Caco-2 (cell line): ENCODE measurements at regions not wholly inside any gene's neighbourhood (a gene's known extent, or its start where the extent isn't known, plus 50 kb on each side); places are given as distances from the start of the nearest gene placed in this dataset.

Experiments used
- BruUV-seq: library from RNA; stranded (reverse); fragments of 400-500 nt; replicated peaks from 2 replicates; lab custom pipeline; 2021; lab: Mats Ljungman, UMichigan
- CTCF ChIA-PET: fragments of 300-600 bp; sonication (Branson Sonifier 250); formaldehyde crosslinking; loops from one replicate; lab custom pipeline; 2022; ENCODE audit warnings: antibody characterized with exemption; lab: Charles Lee
- POLR2A ChIA-PET: fragments of 300-600 bp; sonication (Branson Sonifier 250); formaldehyde crosslinking; loops from one replicate; lab custom pipeline; 2022; ENCODE audit warnings: antibody characterized with exemption; lab: Charles Lee
- DNase-seq, 2 experiments: peaks; one replicate each; pipeline versions ENCODE4 v3.0.0 to v3.0.0-alpha.2; 2020 to 2022
- H3K27me3 ChIP-seq: replicated peaks from 2 replicates; pipeline ENCODE4 v1.6.0; 2011; ENCODE audit warnings: low read length; ENCODE audit not compliant: control insufficient read depth, insufficient read depth
- H3K36me3 ChIP-seq: 2 replicates; pipeline ENCODE4 v1.5.1; 2011; ENCODE audit warnings: low read length; ENCODE audit not compliant: control insufficient read depth, insufficient read depth
- H3K4me1 ChIP-seq: fragments of 250-450 bp; sonication (Bioruptor Pico); 2 replicates; pipeline ENCODE4 v1.5.1; 2020; ENCODE audit warnings: mild to moderate bottlenecking
- H3K4me3 ChIP-seq: 2 replicates; pipeline ENCODE4 v1.5.1; 2011; ENCODE audit warnings: low read depth, mild to moderate bottlenecking, control low read depth, low read length
- H3K9me3 ChIP-seq: fragments of 250-450 bp; sonication (Bioruptor Pico); 2 replicates; pipeline ENCODE4 v1.5.1; 2020; ENCODE audit warnings: mild to moderate bottlenecking, moderate library complexity
- H3K27ac Mint-ChIP-seq: one replicate; pipeline ENCODE4 v1.8.0; 2022; ENCODE audit warnings: mixed read lengths; ENCODE audit not compliant: unreplicated experiment
- H3K27me3 Mint-ChIP-seq: one replicate; pipeline ENCODE4 v1.8.0; 2022; ENCODE audit warnings: mixed read lengths; ENCODE audit not compliant: insufficient read depth, unreplicated experiment
- H3K36me3 Mint-ChIP-seq: one replicate; pipeline ENCODE4 v1.8.0; 2022; ENCODE audit warnings: mild to moderate bottlenecking, mixed read lengths; ENCODE audit not compliant: insufficient read depth, unreplicated experiment
- H3K4me1 Mint-ChIP-seq: one replicate; pipeline ENCODE4 v1.8.0; 2022; ENCODE audit warnings: low read depth, mixed read lengths; ENCODE audit not compliant: unreplicated experiment
- H3K4me3 Mint-ChIP-seq: one replicate; pipeline ENCODE4 v1.8.0; 2022; ENCODE audit warnings: mild to moderate bottlenecking, moderate library complexity, mixed read lengths; ENCODE audit not compliant: unreplicated experiment
- H3K9me3 Mint-ChIP-seq: one replicate; pipeline ENCODE4 v1.8.0; 2022; ENCODE audit warnings: mixed read lengths; ENCODE audit not compliant: unreplicated experiment
- CTCF ChIP-seq, 2 experiments: fragments of 200-600 bp in 1 of 2; IDR thresholded peaks; 1 replicate in 1 of 2; 2 replicates in 1 of 2; pipeline versions ENCODE4 v1.5.1 to v1.8.0; 2011 to 2022; ENCODE audit warnings: antibody characterized with exemption in 1 of 2, control low read depth in 1 of 2, inconsistent platforms in 1 of 2, low read depth in 1 of 2, low read length in 1 of 2, mild to moderate bottlenecking in 1 of 2, moderate library complexity in 1 of 2; ENCODE audit not compliant: insufficient read depth in 1 of 2, severe bottlenecking in 1 of 2, unreplicated experiment in 1 of 2
- intact Hi-C: fragments of 100-400 bp; cut with micrococcal nuclease; formaldehyde crosslinking; loops from one replicate; pipeline ENCODE4 v1.10.0; 2022; ENCODE audit not compliant: unreplicated experiment

DNA sequence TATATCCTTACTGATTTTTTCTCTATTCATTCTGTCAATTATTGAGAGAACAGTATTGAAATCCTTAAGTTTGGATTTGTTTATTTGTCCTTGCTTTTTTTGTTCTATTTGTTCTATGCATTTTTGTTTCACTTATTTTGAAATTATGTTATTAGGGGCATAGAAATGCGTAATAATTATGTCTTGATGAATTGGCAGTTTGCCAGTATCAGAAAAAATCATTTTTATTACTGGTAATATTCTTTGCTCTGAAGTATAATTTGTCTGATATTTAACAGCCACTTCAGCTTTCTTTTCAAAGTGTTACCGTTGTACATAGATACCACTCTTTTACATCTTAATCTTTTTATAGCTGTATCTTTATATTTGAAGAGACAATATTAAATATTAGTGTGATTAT is 2090.9 kb upstream of the WWC1 start:
- no peak overlapping the region for H3K27ac Mint-ChIP-seq
- POLR2A ChIA-PET, result no interaction called here
- H3K9me3 ChIP-seq, result no peaks in the 10 kb centered on the region
- CTCF ChIA-PET, result no interaction called here
- BruUV-seq, result no TSS peak
- no peaks in the 10 kb centered on the region for H3K36me3 ChIP-seq
- H3K4me1 ChIP-seq, result no peaks in the 10 kb centered on the region
- H3K4me3 Mint-ChIP-seq, result no peak overlapping the region
- no peaks in the 10 kb centered on the region for H3K9me3 Mint-ChIP-seq
- H3K4me1 Mint-ChIP-seq, result no peaks in the 10 kb centered on the region
- no peaks in the 10 kb centered on the region for H3K36me3 Mint-ChIP-seq
- no peak for DNase-seq
- no peaks in the 10 kb centered on the region for H3K27me3 ChIP-seq
- intact Hi-C loops, result no loop called here
- H3K27me3 Mint-ChIP-seq, result no peaks in the 10 kb centered on the region
- no peak for TF ChIP-seq CTCF (IDR thresholded peaks at IDR 0.05; ENCODE audit: insufficient read depth in 1 of 2, low read depth in 1 of 2, low read length in 1 of 2, severe bottlenecking in 1 of 2, unreplicated experiment in 1 of 2)
- H3K4me3 ChIP-seq, result no peak overlapping the region

- no peaks in the 10 kb centered on the region for H3K27me3 Mint-ChIP-seq
- H3K4me1 ChIP-seq, result no peaks in the 10 kb centered on the region
These were observed 2079.8 kb upstream of the WWC1 start for GRCh38 chr5:166211640-166212039.

DNA sequence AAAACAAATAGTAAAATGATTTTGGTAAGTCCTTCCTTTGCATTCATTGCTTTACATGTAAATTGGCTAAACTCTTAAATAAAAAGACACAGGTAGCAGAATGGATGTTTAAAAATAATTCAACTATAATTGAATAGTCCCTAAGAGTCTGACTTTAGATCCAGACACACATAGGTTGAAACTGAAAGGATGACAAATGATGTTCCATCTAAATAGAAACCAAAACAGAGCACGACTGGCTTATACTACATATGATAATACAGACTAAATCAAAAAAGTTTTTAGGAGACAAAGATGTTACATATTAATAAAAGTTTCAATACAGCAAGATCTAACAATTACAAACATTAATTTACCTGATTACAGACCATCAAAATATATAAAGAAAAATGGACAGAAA is 2055.1 kb upstream of the WWC1 start:
- Mint-ChIP-seq H3K36me3 (no peaks in the 10 kb centered on the region), H3K27ac (no peak overlapping the region), H3K27me3 (no peaks in the 10 kb centered on the region), H3K9me3 (peaks cover 17% of the 10 kb centered on the region), H3K4me3 (no peak overlapping the region), H3K4me1 (no peaks in the 10 kb centered on the region)
- H3K36me3 ChIP-seq, result no peaks in the 10 kb centered on the region
- BruUV-seq, result no TSS peak
- DNase-seq, result no peak
- H3K9me3 ChIP-seq, result no peaks in the 10 kb centered on the region
- CTCF ChIA-PET, result no interaction called here
- H3K4me1 ChIP-seq, result no peaks in the 10 kb centered on the region
- intact Hi-C loops, result no loop called here
- H3K27me3 ChIP-seq, result no peaks in the 10 kb centered on the region
- POLR2A ChIA-PET, result no interaction called here
- no peak for TF ChIP-seq CTCF (IDR thresholded peaks at IDR 0.05; ENCODE audit: insufficient read depth in 1 of 2, low read depth in 1 of 2, low read length in 1 of 2, severe bottlenecking in 1 of 2, unreplicated experiment in 1 of 2)
- no peak overlapping the region for H3K4me3 ChIP-seq

More at GRCh38 chr5:166211640-166212039, 2079.8 kb upstream of the WWC1 start:
- H3K4me1 Mint-ChIP-seq, result no peaks in the 10 kb centered on the region
- no peak for TF ChIP-seq CTCF (IDR thresholded peaks at IDR 0.05; ENCODE audit: insufficient read depth in 1 of 2, low read depth in 1 of 2, low read length in 1 of 2, severe bottlenecking in 1 of 2, unreplicated experiment in 1 of 2)
- Histone ChIP-seq H3K36me3 (no peaks in the 10 kb centered on the region), H3K9me3 (no peaks in the 10 kb centered on the region), H3K27me3 (no peaks in the 10 kb centered on the region), H3K4me3 (no peak overlapping the region)
- H3K36me3 Mint-ChIP-seq, result no peaks in the 10 kb centered on the region
- H3K9me3 Mint-ChIP-seq, result no peaks in the 10 kb centered on the region
- POLR2A ChIA-PET, result no interaction called here
- H3K4me3 Mint-ChIP-seq, result no peak overlapping the region
- intact Hi-C loops, result no loop called here
- no TSS peak for BruUV-seq
- H3K27ac Mint-ChIP-seq, result no peak overlapping the region
- no peak for DNase-seq
- CTCF ChIA-PET, result no interaction called here
